Vagina (tissue), 2 donors: ENCODE measurements at regions not wholly inside any gene's neighbourhood (a gene's known extent, or its start where the extent isn't known, plus 50 kb on each side); places are given as distances from the start of the nearest gene placed in this dataset.

ENCODE experiments used
- CTCF ChIP-seq, 3 experiments: fragments of 450-650 bp in 2 of 3; fragments of 200-600 bp in 1 of 3; sonication (generic) in 1 of 3; IDR thresholded peaks; one replicate each; pipeline ENCODE4 v1.5.1; 2017 to 2019; ENCODE audit warnings: antibody characterized with exemption in 3 of 3, mild to moderate bottlenecking in 2 of 3, moderate library complexity in 2 of 3
- POLR2AphosphoS5 ChIP-seq, 2 donors: sonication (generic); formaldehyde crosslinking; IDR thresholded peaks; one replicate each; pipeline ENCODE4 v1.9.0; 2017; ENCODE audit warnings: antibody characterized with exemption in 2 of 2, mild to moderate bottlenecking in 2 of 2, low read depth in 1 of 2; ENCODE audit not compliant: insufficient read depth in 1 of 2

DNA sequence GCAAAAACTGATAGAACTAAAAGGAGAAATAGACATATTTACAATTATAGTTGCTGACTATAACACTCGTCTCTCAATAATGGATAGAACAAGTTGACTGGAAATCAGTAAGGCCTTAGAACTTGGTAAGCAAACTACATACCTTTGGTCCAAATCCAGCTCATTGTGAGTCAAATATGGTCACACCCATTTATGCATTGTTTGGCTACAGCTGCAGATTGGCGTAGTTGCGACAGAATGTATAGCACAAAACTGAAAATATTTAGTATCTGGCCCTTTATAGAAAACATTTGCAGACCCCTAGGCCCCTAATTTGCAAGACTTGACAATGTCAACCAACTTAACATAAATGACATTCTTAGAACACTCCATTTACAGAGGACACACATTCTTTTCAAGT lies 103.6 kb upstream of the EGR2 start:
- TF ChIP-seq CTCF (IDR thresholded peaks at IDR 0.05): no peak
- TF ChIP-seq POLR2AphosphoS5 (IDR thresholded peaks at IDR 0.05; ENCODE audit: insufficient read depth in 1 of 2, low read depth in 1 of 2): no peak
